ENCODE measurements at regions not wholly inside any gene's neighbourhood (a gene's known extent, or its start where the extent isn't known, plus 50 kb on each side); places are given as distances from the start of the nearest gene placed in this dataset.
"Not testable (repeated sequence)": the region's sequence is repeated elsewhere in the genome, so short reads cannot be mapped to it uniquely, and the experiment has no call there.

DNA sequence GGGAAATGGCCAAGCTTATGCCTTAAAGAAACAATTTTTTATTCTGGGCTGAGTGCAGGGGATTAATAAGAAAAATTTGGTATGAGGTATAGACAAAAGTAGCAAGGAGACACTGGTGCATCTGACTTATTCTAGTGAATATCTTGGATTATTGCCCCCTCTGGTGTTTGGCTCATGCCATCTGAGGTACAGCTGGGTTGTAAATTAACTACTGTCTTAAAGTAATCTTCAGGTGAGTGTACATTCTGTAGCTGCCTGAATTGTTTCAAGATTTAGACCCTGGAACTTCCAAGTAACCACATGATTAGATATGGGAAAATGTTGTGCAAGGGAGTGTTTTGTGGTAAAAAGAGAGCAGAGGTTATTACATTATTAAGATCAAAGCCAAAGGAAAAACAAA is 988.7 kb downstream of the FAM133A start:
- no peak for DNase-seq (ENCODE audit: low spot score in 2 of 2)
- TF ChIP-seq, protein P1, sequence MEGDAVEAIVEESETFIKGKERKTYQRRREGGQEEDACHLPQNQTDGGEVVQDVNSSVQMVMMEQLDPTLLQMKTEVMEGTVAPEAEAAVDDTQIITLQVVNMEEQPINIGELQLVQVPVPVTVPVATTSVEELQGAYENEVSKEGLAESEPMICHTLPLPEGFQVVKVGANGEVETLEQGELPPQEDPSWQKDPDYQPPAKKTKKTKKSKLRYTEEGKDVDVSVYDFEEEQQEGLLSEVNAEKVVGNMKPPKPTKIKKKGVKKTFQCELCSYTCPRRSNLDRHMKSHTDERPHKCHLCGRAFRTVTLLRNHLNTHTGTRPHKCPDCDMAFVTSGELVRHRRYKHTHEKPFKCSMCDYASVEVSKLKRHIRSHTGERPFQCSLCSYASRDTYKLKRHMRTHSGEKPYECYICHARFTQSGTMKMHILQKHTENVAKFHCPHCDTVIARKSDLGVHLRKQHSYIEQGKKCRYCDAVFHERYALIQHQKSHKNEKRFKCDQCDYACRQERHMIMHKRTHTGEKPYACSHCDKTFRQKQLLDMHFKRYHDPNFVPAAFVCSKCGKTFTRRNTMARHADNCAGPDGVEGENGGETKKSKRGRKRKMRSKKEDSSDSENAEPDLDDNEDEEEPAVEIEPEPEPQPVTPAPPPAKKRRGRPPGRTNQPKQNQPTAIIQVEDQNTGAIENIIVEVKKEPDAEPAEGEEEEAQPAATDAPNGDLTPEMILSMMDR (IDR thresholded peaks at IDR 0.05): no peak
- H3K27ac ChIP-seq: no peak overlapping the region
- intact Hi-C loops (cut with DNase I): no loop called here
- H3K4me3 ChIP-seq: no peak overlapping the region
- H3K4me1 ChIP-seq: no peaks in the 10 kb centered on the region
- H3K27me3 ChIP-seq: no peaks in the 10 kb centered on the region
- no peaks in the 10 kb centered on the region for H3K36me3 ChIP-seq
- no peaks in the 10 kb centered on the region for H3K9me3 ChIP-seq

GRCh38 chrX:94676285-94676684 is 1002.3 kb downstream of the FAM133A start:
- TF ChIP-seq, protein P1 (IDR thresholded peaks at IDR 0.05): no peak
- Histone ChIP-seq H3K27ac (no peak overlapping the region), H3K27me3 (no peaks in the 10 kb centered on the region), H3K9me3 (no peaks in the 10 kb centered on the region), H3K4me1 (no peaks in the 10 kb centered on the region), H3K4me3 (no peak overlapping the region), H3K36me3 (no peaks in the 10 kb centered on the region)
- no peak for DNase-seq (ENCODE audit: low spot score in 2 of 2)
- intact Hi-C loops (cut with DNase I): no loop called here

DNA sequence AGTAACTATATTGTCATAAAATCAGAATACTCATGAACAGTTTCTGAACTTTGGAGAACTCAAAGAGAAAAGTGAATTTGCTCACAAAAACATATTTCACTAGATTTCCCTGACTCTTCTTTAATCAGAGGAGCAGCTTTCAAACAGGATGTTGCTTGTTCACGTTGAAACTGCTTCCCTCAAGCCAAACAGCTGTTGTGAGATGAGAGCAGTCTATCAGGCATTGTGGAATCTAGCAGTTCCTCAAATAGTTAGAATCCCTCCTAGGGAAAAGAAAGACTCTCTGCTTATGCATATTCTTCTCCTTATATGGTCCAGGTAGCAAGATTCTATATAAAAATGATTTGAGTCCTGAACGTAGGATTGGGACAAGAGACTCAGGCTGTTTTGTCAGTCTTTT is 1012.1 kb downstream of the FAM133A start:
- Histone ChIP-seq H3K27me3 (no peaks in the 10 kb centered on the region), H3K36me3 (no peaks in the 10 kb centered on the region), H3K9me3 (no peaks in the 10 kb centered on the region), H3K27ac (no peak overlapping the region), H3K4me3 (no peak overlapping the region), H3K4me1 (no peaks in the 10 kb centered on the region)
- TF ChIP-seq, protein P1 (IDR thresholded peaks at IDR 0.05): no peak
- no peak for DNase-seq (ENCODE audit: low spot score in 2 of 2)
- intact Hi-C loops (cut with DNase I): no loop called here

DNA sequence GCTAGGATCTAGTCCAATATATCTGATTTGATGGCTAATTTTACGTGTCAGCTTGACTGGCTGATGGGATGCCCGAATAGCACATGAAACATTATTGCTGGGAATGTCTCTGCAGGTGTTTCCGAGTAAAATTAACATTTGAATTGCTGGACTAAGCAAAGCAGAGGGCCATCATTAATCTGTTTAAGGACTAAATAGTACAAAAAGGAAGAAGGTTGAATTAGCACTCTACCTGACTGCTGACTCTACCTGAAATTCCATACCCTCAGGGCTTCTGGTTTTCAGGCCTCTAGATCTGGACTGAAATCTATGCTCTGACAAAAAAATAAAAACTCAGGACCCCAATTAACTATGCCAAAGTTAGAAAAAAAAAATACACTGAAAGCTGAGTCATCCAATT is 1021.9 kb downstream of the FAM133A start:
- Histone ChIP-seq H3K27me3 (no peaks in the 10 kb centered on the region), H3K4me1 (no peaks in the 10 kb centered on the region), H3K4me3 (no peak overlapping the region), H3K9me3 (no peaks in the 10 kb centered on the region), H3K27ac (no peak overlapping the region), H3K36me3 (no peaks in the 10 kb centered on the region)
- TF ChIP-seq, protein P1 (IDR thresholded peaks at IDR 0.05): no peak
- no peak for DNase-seq (ENCODE audit: low spot score in 2 of 2)
- intact Hi-C loops (cut with DNase I): no loop called here

DNA sequence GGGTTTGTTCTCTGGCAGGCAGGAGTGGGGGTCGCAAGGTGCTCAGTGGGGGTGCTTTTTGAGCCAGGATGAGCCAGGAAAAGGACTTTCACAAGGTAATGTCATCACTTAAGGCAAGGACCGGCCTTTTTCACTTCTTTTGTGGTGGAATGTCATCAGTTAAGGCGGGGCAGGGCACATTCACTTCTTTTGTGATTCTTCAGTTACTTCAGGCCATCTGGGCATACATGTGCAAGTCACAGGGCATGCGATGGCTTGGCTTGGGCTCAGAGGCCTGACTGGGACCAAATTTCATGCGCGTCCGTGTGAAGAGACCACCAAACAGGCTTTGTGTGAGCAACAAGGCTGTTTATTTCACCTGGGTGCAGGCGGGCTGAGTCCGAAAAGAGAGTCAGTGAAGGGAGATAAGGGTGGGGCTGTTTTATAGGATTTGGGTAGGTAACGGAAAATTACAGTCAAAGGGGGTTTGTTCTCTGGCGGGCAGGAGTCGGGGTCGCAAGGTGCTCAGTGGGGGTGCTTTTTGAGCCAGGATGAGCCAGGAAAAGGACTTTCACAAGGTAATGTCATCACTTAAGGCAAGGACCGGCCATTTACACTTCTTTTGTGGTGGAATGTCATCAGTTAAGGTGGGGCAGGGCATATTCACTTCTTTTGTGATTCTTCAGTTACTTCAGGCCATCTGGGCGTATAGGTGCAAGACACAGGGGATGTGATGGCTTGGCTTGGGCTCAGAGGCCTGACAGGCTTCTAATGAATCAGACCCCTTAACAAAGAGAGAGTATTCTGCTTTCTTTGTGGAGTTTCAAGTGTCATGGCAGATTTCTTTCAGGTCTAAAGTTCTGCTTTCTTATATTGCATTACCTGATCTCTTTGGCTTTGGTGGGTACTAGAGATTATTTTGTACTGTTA is 1030.6 kb downstream of the FAM133A start:
- H3K4me3 ChIP-seq; intact Hi-C loops (cut with DNase I); H3K36me3 ChIP-seq; H3K27ac ChIP-seq; H3K27me3 ChIP-seq; DNase-seq (ENCODE audit: low spot score in 2 of 2); H3K4me1 ChIP-seq; H3K9me3 ChIP-seq: not testable (repeated sequence)

- DNase-seq (ENCODE audit: low spot score in 2 of 2): no peak
- TF ChIP-seq, protein P1 (IDR thresholded peaks at IDR 0.05): no peak
- intact Hi-C loops (cut with DNase I): no loop called here
Measured at GRCh38 chrX:94721386-94721785, 1047.4 kb downstream of the FAM133A start.

More at GRCh38 chrX:94721386-94721785, 1047.4 kb downstream of the FAM133A start:
- Histone ChIP-seq H3K9me3 (no peaks in the 10 kb centered on the region), H3K4me3 (no peak overlapping the region), H3K36me3 (no peaks in the 10 kb centered on the region), H3K27me3 (no peaks in the 10 kb centered on the region), H3K4me1 (no peaks in the 10 kb centered on the region), H3K27ac (no peak overlapping the region)

Data from ascending aorta (tissue), 2 donors.